ENCODE measurements at regions not wholly inside any gene's neighbourhood (a gene's known extent, or its start where the extent isn't known, plus 50 kb on each side); places are given as distances from the start of the nearest gene placed in this dataset.

DNA sequence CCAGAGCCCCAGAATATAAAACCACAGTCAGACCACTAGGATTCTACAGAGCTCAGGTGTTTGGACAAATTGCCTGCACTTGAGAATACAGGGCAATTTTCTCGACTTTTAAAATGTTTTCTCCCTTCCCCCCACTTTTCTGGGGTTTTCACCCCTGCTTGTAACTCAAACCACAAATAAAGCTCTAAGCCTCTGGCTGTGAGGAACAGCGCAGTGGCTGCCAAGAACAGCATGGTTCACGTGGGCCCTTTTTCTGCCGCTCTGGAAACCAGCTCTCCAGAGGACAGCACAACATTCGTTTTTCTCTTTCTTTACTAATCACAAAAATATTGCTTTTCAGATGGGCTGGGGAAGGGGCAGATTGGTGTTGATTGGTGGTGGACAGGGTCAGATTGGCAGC is 102.2 kb upstream of the JUN start:
- Histone ChIP-seq H3K36me3 (ENCODE audit: control insufficient read depth, insufficient read depth, low read length) (no peaks in the 10 kb centered on the region), H2AFZ (ENCODE audit: low read depth, low read length) (peak overlapping the region; percentile 76), H3K4me2 (ENCODE audit: insufficient read depth, low read length) (no peak overlapping the region), H3K9me3 (replicated peaks; ENCODE audit: control insufficient read depth, insufficient read depth, low read depth, low read length) (no peaks in the 10 kb centered on the region), H3K79me2 (ENCODE audit: control insufficient read depth, insufficient read depth, low read length) (no peaks in the 10 kb centered on the region), H3K4me1 (replicated peaks in 1 of 2; ENCODE audit: control insufficient read depth in 2 of 2, insufficient read depth in 2 of 2, low read length in 2 of 2) (peaks cover 51 to 66% of the 10 kb centered on the region in 2 experiments), H3K4me3 (no peak overlapping the region), H4K20me1 (replicated peaks; ENCODE audit: control insufficient read depth, insufficient read depth, low read length) (no peaks in the 10 kb centered on the region), H3K27me3 (ENCODE audit: control insufficient read depth in 2 of 2, insufficient read depth in 2 of 2, low read length in 2 of 2) (no peaks in the 10 kb centered on the region), H3K9ac (ENCODE audit: insufficient read depth in 1 of 2, low read depth in 2 of 2, low read length in 2 of 2) (peak overlapping the region; percentile 32 to 75; a peak in 3 of 4 replicates), H3K27ac (ENCODE audit: extremely low read depth, low read depth, low read length) (peak overlapping the region; percentile 97), H3K9me1 (ENCODE audit: control insufficient read depth, insufficient read depth, low read length) (no peaks in the 10 kb centered on the region)
- ATAC-seq (no peak), FAIRE-seq (no peak), DNase-seq (ENCODE audit: extremely low read depth in 1 of 4, low spot score in 3 of 4) (no peak)
- intact Hi-C loops (cut with micrococcal nuclease) (no loop called here), in situ Hi-C loops (cut with MboI) (loop anchor here (10.0 kb wide), 1 partner anchor 101 kb away; the partner anchor contains the start of gene JUN)
- POLR2A ChIA-PET, result interaction anchor here (0.9 kb wide), 1 partner anchor 10 kb away, joined by 3 read pairs; no protein-coding TSS in a partner anchor
- 37% methylated on average over 5 of the region's 5 CpGs for WGBS (ENCODE audit: insufficient coverage, low coverage, missing lambda C conversion rate)
- BruUV-seq (replicated peaks), result no TSS peak
- CTCF ChIA-PET (ENCODE audit: low intra/inter-chr PET ratio), result no interaction called here
- TF ChIP-seq MYNN (IDR thresholded peaks at IDR 0.05), result no peak
- TF ChIP-seq MYNN (CRISPR knock-in tag; IDR thresholded peaks at IDR 0.05), result no peak
- TF ChIP-seq STAG1 (CRISPR knock-in tag; IDR thresholded peaks at IDR 0.05; ENCODE audit: borderline replicate concordance), result no peak
- TF ChIP-seq, protein P1, sequence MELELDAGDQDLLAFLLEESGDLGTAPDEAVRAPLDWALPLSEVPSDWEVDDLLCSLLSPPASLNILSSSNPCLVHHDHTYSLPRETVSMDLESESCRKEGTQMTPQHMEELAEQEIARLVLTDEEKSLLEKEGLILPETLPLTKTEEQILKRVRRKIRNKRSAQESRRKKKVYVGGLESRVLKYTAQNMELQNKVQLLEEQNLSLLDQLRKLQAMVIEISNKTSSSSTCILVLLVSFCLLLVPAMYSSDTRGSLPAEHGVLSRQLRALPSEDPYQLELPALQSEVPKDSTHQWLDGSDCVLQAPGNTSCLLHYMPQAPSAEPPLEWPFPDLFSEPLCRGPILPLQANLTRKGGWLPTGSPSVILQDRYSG (tag; conservative IDR thresholded peaks at IDR 0.05; ENCODE audit: low read depth), result 0 out of 2 replicates have a peak, but pooled peaks have one; percentile 36
- TF ChIP-seq SP2 (IDR thresholded peaks at IDR 0.05; ENCODE audit: extremely low read depth, low read depth, low read length, poor library complexity, severe bottlenecking), result no peak
- TF ChIP-seq, protein P2, sequence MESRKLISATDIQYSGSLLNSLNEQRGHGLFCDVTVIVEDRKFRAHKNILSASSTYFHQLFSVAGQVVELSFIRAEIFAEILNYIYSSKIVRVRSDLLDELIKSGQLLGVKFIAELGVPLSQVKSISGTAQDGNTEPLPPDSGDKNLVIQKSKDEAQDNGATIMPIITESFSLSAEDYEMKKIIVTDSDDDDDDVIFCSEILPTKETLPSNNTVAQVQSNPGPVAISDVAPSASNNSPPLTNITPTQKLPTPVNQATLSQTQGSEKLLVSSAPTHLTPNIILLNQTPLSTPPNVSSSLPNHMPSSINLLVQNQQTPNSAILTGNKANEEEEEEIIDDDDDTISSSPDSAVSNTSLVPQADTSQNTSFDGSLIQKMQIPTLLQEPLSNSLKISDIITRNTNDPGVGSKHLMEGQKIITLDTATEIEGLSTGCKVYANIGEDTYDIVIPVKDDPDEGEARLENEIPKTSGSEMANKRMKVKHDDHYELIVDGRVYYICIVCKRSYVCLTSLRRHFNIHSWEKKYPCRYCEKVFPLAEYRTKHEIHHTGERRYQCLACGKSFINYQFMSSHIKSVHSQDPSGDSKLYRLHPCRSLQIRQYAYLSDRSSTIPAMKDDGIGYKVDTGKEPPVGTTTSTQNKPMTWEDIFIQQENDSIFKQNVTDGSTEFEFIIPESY (CRISPR knock-in tag; IDR thresholded peaks at IDR 0.05), result no peak
- TF ChIP-seq ZNF133 (CRISPR knock-in tag; IDR thresholded peaks at IDR 0.05), result no peak
- TF ChIP-seq KAT2B (IDR thresholded peaks at IDR 0.05; ENCODE audit: low read depth, low read length), result no peak
- TF ChIP-seq DMBX1 (CRISPR knock-in tag; IDR thresholded peaks at IDR 0.05; ENCODE audit: borderline replicate concordance), result peak; percentile 41; the same call in 1 of the 2 replicates
- no peak for TF ChIP-seq ZNF224 (CRISPR knock-in tag; IDR thresholded peaks at IDR 0.05)
- TF ChIP-seq RFX1 (IDR thresholded peaks at IDR 0.05), result no peak
